ENCODE measurements at regions not wholly inside any gene's neighbourhood (a gene's known extent, or its start where the extent isn't known, plus 50 kb on each side); places are given as distances from the start of the nearest gene placed in this dataset.
A peak's percentile ranks its signal among the peaks of the same experiment; 100 is the strongest.
"Not testable (repeated sequence)": the region's sequence is repeated elsewhere in the genome, so short reads cannot be mapped to it uniquely, and the experiment has no call there.

DNA sequence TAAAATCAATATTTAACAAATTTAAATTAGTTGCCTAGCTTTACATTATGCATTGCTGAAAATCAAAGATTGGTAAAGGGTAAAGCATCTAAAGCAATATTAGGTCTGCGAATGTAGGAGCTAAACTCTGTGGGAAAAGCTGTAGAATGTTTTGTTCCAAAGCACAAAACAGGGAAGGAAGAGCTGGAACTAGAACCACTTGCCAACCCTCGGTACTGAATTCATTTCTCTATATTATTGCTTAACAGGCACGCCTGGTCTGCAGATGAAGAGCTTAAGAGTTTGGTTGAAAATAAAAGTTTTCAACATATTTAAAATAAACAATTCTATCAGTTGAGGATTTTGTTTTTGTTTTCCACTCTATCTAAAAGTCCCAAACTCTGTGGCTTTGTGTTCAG, 1252.8 kb upstream of the SEL1L start:
- FAIRE-seq: no peak
- DNase-seq (ENCODE audit: insufficient read length, low spot score): no peak
- TF ChIP-seq, protein P1, sequence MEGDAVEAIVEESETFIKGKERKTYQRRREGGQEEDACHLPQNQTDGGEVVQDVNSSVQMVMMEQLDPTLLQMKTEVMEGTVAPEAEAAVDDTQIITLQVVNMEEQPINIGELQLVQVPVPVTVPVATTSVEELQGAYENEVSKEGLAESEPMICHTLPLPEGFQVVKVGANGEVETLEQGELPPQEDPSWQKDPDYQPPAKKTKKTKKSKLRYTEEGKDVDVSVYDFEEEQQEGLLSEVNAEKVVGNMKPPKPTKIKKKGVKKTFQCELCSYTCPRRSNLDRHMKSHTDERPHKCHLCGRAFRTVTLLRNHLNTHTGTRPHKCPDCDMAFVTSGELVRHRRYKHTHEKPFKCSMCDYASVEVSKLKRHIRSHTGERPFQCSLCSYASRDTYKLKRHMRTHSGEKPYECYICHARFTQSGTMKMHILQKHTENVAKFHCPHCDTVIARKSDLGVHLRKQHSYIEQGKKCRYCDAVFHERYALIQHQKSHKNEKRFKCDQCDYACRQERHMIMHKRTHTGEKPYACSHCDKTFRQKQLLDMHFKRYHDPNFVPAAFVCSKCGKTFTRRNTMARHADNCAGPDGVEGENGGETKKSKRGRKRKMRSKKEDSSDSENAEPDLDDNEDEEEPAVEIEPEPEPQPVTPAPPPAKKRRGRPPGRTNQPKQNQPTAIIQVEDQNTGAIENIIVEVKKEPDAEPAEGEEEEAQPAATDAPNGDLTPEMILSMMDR (IDR thresholded peaks at IDR 0.05; ENCODE audit: insufficient read depth, missing control alignments): no peak

DNA sequence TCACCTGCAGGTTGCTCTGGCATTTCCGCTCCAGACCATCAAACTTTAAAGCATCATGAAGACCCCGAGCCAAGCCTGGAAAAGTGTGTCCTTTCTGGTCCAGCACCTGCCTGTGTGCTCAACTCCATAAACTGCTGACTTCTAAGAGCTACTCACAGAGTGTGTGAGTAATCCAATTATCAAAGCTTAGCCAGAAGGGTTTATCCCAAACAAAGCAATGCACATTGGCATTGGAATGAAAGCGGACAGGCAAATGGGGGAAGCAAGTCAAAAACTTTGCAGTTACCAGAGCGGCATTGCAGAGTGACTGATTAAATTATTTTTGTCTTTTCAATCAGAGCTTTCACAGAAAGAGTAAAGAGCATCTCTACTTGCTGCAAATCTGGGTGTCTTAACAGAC, 1262.4 kb upstream of the SEL1L start:
- DNase-seq (ENCODE audit: insufficient read length, low spot score): no peak
- FAIRE-seq: peak; percentile 88
- TF ChIP-seq, protein P1 (IDR thresholded peaks at IDR 0.05; ENCODE audit: insufficient read depth, missing control alignments): no peak

DNA sequence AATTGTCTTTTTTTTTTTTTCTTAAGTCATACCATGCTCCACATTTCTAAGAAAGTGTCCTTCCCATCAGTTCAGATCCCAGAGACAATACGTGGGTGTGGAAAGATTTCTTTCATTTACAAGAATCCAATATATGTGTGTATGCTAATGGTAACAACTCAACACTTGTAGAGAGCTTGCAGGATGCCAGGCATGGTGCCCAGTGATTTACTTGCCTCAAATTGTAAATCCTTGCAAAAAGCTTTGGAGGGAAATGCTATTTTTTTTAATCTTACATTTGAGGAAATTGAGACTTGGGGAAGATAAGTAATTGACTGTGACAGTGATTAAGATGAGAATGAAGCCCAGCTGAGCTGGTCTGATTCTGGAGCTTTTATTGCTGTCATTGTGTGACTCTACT, 1264.6 kb upstream of the SEL1L start:
- TF ChIP-seq, protein P1 (IDR thresholded peaks at IDR 0.05; ENCODE audit: insufficient read depth, missing control alignments): no peak
- DNase-seq (ENCODE audit: insufficient read length, low spot score) (no peak), FAIRE-seq (no peak)

DNA sequence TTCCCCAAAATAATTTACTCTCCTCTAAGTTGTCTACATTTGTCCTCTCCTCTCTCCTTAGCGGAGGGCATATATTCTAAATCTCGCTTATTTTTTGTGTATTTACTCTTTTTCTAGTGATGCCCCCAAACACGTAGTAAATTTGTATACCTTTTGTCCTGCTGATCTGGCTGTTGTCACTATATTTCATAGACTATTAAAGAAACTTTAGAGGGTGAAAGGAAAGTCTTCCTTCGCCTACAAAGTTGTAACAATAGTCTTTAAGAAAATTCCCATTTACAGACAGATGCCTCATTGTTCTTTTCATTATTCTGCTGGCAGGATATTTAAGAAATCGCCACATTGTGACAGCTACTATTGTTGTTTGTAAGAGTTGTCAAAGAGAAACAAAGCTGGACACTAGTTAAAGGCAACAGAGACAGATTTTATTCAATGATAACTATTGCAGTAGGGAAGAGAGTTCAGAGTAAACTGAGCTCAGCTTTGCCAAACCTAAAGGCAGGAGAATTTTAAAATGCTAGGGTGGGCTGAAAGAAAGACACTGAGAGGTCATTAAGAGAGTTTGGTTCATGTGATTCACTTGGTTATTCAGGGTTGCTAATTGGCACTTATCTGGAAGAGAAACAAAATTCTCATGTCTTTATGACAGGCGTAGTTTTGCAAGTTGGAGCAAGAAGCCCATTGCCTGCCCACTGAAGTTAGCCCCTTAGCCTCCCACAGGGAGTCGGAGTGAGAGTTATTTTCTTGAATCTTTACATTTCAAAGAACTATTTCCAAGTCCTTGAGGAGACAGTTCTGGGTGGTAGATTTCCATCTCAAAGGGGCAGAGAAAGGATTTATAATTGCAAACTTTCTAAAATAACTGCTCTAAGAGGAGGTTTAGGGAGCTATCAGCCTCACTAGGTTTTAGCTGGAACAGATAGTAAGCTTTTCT, 1272.5 kb upstream of the SEL1L start:
- DNase-seq (ENCODE audit: insufficient read length, low spot score): no peak
- TF ChIP-seq, protein P1 (IDR thresholded peaks at IDR 0.05; ENCODE audit: insufficient read depth, missing control alignments): no peak
- FAIRE-seq: no peak

DNA sequence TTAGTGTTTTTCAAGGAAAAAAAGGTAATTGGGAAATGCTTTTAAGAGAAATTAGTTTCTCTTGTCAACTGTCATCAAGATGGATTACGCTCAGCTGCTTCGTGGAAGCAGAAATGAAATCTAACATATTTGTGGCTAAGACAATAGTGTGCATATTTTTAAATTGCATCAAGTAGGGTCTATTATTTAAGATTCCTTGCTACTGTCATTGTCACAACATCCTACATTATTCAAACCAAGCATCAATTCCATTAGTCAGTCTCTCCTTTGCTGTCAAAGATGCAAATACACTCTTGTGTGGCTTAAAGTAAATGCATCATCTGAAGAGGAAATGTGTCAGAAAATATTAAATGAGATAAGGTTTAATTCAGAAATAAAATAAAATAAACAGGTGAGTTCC, 1277.6 kb upstream of the SEL1L start:
- FAIRE-seq: no peak
- TF ChIP-seq, protein P1 (IDR thresholded peaks at IDR 0.05; ENCODE audit: insufficient read depth, missing control alignments): no peak
- no peak for DNase-seq (ENCODE audit: insufficient read length, low spot score)

DNA sequence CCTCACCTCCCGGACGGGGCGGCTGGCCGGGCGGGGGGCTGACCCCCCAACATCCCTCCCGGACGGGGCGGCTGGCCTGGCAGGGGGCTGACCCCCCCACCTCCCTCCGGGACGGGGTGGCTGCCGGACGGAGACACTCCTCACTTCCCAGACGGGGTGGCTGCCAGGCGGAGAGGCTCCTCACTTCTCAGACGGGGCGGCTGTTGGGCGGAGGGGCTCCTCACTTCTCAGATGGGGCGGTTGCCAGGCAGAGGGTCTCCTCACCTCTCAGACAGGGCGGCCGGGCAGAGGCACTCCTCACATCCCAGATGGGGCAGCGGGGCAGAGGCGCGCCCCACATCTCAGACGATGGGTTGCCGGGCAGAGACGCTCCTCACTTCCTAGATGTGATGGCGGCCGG, 1280.7 kb upstream of the SEL1L start:
- not testable (repeated sequence) for FAIRE-seq; DNase-seq (ENCODE audit: insufficient read length, low spot score)

DNA sequence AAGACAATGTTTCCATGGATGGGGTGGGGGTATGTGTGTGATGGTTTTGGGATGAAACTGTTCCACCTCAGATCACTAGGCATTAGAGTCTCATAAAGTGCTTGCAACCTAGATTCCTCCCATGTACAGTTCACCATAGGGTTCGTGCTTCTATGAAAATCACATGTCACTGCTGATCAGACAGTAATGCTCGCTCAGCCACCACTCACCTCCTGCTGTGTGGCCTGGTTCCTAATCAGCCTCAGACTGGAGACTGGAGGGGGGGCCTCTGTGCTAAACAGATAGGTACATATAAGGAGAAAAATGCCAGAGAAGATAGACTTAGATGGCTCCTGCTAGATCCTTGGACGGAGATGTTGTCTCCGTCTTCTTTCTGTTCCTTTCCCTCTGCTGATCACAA, 1296.9 kb upstream of the SEL1L start:
- no peak for DNase-seq (ENCODE audit: insufficient read length, low spot score)
- FAIRE-seq: no peak
- TF ChIP-seq, protein P1 (IDR thresholded peaks at IDR 0.05; ENCODE audit: insufficient read depth, missing control alignments): no peak
